ENCODE measurements at regions not wholly inside any gene's neighbourhood (a gene's known extent, or its start where the extent isn't known, plus 50 kb on each side); places are given as distances from the start of the nearest gene placed in this dataset.
"Not testable (repeated sequence)": the region's sequence is repeated elsewhere in the genome, so short reads cannot be mapped to it uniquely, and the experiment has no call there.

- DNase-seq (ENCODE audit: low read depth): no peak
These were observed 102.2 kb upstream of the CDC14C start for GRCh38 chr7:48822138-48822537.

- DNase-seq (ENCODE audit: low read depth): no peak
These were observed 92.0 kb upstream of the CDC14C start for GRCh38 chr7:48832303-48832845.

- no peak for DNase-seq (ENCODE audit: low read depth)
These were observed 87.1 kb upstream of the CDC14C start for GRCh38 chr7:48837266-48837665.

- DNase-seq (ENCODE audit: low read depth): peak; percentile 32
These were observed 85.2 kb upstream of the CDC14C start for GRCh38 chr7:48839108-48839507.

- no peak for DNase-seq (ENCODE audit: low read depth)
These were observed 82.6 kb upstream of the CDC14C start for GRCh38 chr7:48841739-48842138.

- no peak for DNase-seq (ENCODE audit: low read depth)
These were observed 76.4 kb upstream of the CDC14C start for GRCh38 chr7:48847917-48848316.

- DNase-seq (ENCODE audit: low read depth): not testable (repeated sequence)
These were observed 63.9 kb upstream of the CDC14C start for GRCh38 chr7:48860447-48860846.

GRCh38 chr7:48868916-48869315, 55.4 kb upstream of the CDC14C start:
- DNase-seq (ENCODE audit: low read depth): no peak

GRCh38 chr7:48872548-48872947, 51.8 kb upstream of the CDC14C start:
- no peak for DNase-seq (ENCODE audit: low read depth)

Data from HT1080 (cell line).